GM11168 (cell line): ENCODE measurements at regions not wholly inside any gene's neighbourhood (a gene's known extent, or its start where the extent isn't known, plus 50 kb on each side); places are given as distances from the start of the nearest gene placed in this dataset.
"Not testable (repeated sequence)": the region's sequence is repeated elsewhere in the genome, so short reads cannot be mapped to it uniquely, and the experiment has no call there.

ENCODE experiments used
- in situ Hi-C: fragments of 300-500 bp; cut with MboI; formaldehyde crosslinking; loops from one replicate; pipeline ENCODE4 v1.12.0; 2022; ENCODE audit warnings: low sequenced_read_pairs; ENCODE audit not compliant: unreplicated experiment

DNA sequence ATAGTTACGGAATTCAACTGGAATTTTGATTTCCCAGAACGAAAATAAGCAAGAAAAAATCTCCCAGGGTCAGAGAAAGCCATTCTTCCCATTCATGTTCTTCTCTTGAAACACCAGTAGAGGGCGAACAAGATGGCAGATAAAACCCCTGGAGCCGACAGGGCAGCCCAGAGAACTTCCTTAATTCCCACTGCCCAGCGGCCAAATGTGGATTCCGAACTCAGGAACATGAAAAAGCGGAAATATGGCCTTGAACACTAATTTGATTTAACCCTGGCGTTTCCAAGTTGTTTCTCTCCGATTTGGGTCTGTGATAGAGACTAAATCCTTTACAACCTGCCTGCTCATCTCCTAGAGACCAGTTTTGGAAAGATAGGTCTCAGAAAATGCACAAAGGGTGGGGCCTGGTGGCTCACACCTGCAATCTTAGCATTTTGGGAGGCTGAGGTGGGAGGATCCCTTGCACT is 100.7 kb upstream of the WAC start:
- in situ Hi-C loops: no loop called here

DNA sequence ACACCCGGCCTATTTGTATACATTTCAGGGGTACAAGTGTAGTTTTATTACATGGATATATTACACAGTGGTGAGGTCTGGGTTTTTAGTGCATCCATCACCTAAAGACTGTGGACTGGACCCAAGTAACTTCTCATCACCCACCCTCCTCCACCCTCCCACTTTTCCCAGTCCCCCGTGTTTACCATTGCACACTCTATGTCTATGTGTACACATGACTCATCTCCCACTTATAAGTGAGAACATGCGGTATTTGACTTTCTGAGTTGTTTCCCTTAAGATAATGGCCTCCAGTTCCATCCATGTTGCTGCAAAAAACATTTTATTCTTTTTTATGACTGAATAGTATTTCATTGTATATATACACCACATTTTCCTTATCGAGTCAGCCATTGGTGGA is 98.9 kb upstream of the WAC start:
- in situ Hi-C loops: no loop called here

DNA sequence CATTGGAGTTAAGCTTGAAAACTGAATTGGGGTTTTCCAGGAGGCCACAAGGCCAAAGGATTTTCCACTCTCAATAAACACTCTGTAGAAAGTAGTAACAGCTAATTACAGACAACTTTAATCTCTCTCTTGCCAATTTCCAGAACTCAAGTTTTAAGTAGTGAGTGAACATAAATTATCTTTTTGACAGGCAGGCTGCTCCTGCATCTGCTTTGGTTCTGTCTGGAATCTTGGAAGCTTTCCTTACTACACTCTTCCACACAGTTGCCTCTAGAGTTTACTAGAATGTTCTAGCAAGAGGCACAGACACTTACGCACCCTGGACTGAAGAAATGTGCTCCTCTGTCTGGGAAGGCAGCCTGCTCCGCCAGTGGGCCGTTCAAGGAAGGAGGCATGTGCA is 90.5 kb upstream of the WAC start:
- in situ Hi-C loops: no loop called here

DNA sequence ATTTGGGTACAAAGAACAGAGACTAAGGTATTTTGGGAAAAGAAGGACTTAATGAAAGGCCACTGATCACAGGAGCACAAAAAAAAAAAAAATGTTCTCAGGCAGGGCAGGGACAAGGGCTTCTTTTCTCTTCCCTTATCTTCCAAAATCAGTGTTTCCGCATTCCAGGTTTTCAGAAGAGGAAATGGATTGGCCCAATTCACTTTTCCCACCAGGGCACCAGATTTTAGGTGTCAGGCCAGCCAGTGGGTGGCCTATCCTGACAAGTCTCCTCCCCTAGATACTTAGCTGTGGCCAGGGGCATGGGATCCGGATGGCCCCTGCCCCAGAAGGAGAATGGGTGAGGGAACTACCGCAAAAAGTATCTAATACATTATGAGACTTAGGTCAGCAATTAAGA is 88.9 kb upstream of the WAC start:
- in situ Hi-C loops: no loop called here

DNA sequence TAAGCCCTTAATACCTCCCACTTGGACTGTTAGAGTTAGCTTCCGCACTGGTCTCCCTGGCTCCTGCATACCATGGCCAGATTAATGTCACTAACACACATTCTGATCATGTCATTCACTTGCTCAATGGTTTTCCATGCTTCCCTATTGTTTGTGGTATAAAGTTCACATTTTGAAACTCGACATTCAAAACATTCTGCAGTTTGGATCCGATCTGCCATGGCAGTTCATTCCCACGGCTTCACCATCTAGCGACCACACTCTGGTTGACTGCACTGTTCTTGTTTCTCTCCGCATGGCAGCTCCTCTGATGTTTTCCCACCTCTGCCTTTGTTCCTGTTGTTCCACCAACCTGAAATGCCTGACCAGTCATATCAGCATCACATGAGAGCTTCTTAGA is 87.4 kb upstream of the WAC start:
- in situ Hi-C loops: no loop called here

DNA sequence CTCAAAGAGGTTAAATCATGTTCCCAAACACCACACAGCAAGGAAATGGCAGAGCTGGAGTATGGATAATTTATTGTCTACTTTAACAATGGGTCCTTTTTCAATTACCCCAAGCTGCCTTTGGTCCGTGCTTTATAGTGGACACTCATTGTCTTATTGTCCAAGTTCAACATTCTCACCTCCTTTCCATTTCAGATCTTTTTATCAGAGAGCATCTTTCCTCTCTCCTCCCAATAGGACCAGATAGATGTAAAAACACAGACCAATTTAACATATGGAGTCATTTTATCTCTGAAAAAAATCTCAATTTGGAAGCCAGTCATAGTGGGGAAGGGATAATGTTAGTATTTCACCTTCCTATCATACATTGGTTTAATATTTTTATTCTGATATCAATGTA is 83.5 kb upstream of the WAC start:
- in situ Hi-C loops: no loop called here

DNA sequence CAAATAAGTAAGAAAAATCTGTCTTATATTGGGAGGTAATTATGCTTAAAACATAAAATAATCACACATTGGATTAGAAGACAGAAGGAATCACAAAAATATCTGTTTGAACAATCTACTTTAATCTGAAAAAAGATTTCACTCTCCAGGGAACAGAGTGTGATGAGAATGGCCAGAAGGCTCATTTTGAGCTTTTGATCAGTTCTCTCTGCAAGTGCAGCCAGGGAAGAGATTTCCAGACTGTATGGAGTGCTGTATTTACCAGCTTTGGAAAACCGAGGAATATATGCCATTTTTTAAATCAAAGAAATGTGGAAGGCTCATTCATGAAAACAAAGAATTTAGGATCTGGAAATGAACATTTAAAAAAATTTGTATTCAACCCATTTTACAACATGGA is 83.0 kb upstream of the WAC start:
- in situ Hi-C loops: no loop called here

DNA sequence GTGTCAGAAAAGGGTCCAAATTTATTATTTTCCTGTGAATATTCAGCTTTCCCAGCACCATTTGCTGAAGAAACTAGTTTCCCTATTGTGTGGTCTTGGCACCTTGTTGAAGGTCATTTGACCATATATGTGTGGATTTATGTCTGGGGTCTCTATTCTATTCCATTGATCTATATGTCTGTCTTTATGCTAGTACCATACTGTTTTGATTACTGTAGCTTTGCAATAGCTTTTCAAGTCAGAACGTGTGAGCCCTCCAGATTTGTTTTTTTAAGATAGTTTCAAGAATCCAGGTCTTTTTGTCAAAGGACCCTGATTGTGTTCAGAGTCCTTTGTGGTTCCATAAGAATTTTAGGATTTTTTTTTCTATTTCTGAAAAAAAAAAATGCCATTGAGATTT is 79.0 kb upstream of the WAC start:
- in situ Hi-C loops: no loop called here

DNA sequence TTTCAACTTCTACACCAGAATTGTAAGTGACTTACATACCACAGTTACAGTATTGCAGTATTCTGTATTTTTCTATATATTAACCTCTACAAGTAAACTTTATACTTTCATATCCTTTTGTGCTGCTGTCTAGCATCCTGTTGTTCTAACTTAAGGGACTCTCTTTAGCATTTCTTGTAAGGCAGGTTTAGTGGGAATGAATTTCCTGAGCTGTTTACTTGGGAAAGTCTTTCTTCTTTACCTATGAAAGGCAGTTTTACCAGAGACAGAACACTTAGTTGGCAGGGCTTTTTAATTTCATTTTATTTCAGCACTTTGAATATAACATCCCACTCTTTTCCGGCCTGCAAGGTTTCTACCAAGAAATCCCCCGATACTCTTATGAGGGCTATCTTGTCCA is 75.8 kb upstream of the WAC start:
- in situ Hi-C loops: no loop called here

DNA sequence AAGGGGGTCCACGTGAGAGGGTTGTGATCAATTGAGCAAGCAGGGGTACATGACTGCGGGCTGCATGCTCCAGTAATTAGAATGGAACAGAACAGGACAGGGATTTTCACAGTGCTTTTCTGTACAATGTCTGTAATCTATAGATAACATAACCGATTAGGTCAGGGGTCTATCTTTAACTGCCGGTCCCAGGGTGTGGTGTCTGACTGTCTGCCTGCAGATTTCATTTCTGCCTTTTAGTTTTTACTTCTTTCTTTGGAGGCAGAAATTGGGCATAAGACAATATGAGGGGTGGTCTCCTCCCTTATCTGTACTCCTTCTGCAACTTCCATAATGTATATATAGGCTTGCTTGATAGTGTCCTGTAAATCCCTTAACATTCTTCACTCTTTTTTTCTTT is 75.0 kb upstream of the WAC start:
- in situ Hi-C loops: not testable (repeated sequence)

DNA sequence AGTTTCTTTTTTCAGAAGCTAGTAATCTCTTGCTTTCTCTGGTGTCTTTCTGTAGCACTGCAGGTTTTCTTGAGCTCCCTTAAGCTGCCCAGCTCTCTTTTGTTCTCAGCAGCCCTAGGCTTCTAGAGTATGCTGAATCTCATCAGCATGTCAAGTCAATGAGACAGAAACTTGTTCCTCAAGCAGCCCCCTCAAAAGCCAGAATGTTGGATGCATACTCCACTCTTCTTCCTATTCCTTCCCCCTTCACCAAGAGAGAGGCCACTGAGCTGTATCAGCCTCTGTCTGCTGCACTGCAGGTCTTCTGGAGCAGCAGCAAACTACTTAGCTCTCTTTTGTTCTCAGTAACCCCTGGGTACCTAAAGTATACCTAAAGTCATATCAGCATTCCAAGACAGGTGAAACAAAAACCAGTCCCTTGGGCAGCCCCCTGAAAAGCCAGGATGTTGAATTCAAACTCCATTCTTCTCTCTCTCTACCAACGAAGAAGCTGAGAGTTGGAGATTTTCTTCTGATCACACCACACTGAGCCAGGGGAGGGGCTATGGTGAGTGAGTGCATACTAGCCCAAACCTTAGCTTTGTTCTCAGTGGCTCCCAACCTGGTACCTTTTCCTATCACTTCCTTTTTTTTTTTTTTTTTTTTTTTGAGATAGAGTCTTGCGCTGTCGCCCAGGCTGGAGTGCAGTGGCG is 73.3 kb upstream of the WAC start:
- in situ Hi-C loops: no loop called here

DNA sequence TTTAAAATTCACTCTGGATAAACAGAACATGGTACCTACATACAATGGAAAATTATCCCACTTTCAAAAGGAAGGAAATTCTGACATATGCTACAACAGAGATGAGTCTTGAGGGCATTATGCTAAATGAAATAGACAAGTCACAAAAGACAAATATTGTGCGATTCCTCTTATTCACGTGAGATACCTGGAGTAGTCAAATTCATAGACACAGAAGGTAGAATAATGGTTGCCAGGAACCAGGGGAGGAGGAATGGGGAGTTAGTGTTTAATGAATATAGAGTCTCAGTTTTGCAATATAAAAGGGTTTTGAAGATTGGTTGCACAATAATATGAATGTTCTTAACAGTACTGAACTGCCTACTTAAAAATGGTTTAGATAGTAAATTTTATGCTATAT is 69.8 kb upstream of the WAC start:
- in situ Hi-C loops: no loop called here

DNA sequence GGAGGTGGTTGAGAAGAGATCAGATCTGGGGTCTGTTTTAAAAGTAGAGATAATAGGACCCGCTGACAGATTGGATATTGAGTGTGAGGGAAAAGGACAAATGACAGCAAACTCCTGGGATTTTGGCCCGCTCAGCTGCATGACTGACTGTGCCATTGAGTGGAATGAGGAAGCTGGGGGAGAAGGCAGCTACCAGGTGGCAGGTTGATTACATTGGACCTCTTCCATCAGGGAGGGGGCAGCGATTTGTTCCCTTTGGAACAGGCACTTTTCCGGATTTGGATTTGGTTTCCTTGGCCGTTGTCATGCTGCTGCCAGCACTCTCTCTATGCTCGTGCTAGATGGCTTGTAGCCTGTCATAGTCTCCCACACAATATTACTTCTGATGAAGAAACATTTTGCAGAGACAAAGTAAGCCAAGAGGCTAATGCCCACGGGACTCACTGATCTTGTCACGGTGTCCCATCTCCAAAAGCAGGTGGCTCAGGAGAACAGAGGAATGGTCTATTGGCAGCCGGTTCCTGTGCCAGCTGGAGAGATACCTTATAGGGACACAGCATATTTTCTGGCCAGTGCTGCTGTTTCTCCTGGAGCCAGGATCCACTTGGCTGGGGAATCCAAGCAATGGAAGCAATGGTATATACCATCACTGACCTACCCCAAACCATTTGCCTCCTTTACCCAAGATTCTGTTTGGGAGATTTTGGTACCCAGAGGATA is 69.1 kb upstream of the WAC start:
- in situ Hi-C loops: no loop called here

DNA sequence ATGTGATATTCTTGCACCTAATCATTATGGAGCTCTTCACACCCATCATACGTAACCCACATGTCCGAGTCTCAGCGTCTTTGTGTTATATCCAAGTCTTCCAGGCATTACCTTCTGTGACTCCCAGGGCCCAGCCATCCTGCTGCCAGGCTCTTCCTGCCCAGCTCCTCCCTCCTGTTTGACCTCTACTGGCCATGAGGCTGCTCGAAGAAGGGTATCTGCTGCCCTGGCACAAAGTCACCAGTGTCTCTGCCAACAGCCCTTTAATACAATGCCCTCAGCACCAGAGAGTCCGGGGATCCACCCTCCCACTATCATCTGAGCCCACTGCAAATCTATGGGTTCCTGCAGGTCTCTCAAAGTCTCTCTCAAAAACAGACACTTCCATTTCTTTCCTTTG is 65.3 kb upstream of the WAC start:
- in situ Hi-C loops: no loop called here

DNA sequence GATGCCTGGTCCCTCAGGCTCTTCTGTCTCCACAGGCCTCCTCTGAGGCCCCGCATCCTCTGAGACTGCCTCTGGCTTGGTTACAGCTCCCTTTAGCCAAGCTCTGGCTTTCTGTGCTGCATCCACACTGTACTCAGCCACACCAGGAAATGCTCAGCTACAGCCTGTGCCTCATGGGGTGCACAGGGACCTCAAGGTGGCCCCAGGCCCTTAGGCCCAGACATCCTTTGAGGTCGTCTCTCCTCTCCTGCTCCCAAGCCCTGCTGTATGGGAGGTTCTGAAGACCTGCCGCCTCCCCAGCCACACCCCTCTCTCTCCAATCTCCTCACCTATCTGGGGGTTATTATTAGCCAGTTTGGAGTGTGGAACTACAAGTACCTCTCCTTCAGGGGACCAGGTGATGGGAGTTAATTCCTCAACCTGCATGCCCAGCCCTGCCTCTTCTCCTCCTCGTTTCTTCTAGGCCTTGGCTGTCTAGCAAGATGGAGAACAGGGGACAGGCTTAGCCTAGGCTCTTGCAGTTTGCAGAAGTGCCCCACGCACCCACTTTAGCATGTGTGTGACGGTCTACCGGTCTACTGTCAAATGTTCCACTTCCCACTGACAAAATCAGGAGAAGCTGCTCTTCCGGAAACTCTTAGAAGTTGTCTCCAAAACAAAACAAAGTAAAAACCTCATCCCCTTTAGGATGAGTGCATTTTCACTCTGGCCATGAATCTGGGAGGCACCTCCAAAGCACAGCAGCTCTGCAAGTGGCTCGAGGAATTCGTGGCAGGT is 64.0 kb upstream of the WAC start:
- in situ Hi-C loops: no loop called here

DNA sequence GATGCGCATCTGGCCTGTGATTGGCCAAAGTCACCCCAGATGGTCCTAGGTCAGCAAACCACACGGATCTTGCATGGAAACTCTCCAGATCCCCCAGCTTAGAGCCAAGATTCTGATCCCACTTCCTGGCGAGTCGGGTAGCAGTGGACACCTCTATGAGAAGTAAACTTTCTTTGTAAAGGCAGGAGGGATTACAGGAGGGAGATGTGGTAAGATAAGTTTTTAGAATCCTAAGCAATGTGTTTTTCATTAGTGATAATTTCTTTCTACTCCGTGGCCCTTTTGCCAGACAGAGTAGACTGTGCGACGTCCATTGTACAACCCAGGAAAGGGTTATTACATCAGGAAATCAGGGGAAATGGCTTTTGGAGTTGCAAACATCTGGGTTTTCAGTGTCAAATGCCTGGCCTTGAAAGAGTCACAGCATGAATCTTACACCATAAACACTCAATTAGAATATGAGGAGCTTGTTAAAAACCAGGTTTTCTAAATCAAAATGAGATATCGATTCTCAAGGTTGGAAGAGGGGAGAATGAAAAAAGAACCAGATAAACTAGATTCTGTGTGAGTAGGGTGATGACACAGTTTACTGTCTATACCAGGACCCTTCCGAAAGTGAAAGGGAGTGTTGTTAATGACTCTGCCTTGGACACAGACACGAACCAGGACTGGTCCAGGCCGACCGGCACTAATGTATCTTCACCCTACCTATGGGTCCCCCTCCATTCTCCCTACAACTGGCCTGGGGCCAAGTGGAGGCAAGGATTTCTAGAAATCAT is 61.9 kb upstream of the WAC start:
- in situ Hi-C loops: no loop called here

DNA sequence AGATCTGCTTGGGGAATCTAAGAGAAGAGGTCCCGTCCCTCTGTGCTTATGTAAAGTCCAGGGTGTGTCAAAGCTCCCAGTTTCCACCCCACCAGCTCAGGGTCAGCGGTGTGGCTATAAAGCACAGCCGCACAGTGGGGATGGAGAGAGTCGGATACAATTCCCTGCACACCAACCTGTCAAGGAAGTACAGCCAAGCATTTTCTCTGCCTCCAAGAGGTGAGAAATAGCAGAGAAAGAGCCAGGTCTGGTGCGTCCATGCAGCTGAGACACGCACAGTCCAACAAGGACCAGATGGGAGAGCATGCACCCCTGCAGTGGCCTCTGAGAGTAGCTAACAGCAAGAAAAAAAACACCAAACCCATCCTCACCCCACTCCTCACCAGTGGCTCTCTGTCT is 61.3 kb upstream of the WAC start:
- in situ Hi-C loops: no loop called here

DNA sequence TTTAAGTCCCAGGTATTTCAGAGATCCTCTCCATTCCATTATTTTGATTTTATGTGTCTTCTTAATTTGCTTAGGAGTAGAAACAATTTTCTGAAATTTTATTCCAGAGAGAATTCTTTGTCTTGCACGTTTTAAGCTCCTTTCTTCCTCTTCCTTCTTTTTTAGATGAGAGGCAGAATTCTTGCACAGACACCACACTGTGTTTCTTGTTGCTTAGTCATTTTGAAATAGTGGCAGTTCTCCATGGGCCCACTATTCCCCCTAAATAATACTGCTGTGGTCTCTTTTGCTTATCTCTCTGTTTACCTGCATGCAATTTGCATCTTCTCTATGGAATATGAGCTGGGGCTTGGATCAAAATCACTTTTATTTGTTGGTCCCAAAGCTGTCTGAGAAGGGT is 54.3 kb upstream of the WAC start:
- in situ Hi-C loops: no loop called here

DNA sequence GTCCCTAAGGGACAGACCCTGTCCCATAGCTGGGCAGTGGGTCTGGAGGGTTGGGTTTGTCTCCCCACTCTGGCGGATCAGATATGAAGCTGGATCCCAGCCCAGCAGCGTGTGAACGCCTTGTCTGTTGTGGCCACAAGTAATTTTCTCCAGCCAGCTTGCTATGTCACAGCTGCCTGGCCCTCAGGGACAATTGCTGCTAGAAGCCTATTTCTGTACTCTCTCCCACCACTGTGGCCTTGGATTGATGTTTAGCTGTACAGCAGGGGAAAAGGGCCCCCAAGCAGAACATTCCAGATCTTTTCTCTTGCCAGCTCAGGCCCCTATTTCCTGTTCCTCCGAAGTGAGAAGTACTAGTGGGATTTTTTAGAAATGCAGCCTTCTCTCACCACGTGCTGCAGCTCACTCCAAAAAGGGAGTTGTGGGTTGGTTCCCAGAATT is 53.5 kb upstream of the WAC start:
- in situ Hi-C loops: no loop called here

DNA sequence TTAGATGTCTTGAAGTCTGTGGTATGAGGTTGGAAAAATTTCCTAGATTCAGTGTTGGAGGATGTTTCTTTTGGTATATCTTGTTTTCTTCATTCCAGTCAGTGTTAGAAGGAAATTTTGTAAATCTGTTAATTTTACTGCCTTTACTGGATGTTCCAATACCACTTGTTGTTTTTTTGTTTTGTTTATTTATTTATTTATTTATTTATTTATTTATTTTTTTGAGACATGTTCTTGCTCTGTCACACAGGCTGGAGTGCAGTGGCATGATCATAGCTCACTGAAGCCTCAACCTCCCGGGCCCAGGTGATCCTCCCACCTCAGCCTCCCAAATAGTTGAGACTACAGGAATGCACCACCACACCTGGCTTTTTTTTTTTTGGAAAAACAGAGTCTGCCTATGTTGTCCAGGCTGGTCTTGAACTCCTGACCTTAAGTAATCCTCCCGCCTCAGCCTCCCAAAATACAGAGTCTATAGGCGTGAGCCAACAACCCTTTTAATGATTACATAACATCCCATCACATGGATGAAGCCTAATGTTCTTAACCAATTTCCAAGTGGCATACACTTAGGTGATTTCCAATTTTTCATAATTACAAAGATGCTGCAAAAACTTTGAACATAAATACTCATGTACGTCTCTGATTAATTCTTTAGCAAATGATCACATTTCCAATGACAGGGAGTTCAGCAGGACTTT is 52.8 kb upstream of the WAC start:
- in situ Hi-C loops: no loop called here
